B cell (primary cell): ENCODE measurements at regions not wholly inside any gene's neighbourhood (a gene's known extent, or its start where the extent isn't known, plus 50 kb on each side); places are given as distances from the start of the nearest gene placed in this dataset.

Experiments
- ATAC-seq: fragments of 200-7000 bp; cut with Tn5 transposase; one replicate; pipeline ENCODE4 v1.10.0; 2021; ENCODE audit warnings: low read depth, mild to moderate bottlenecking, moderate number of reproducible peaks, moderate library complexity
- CTCF ChIA-PET: fragments of 350-600 bp; sonication (Branson Sonifier 250); formaldehyde crosslinking; loops from one replicate; lab custom pipeline; 2021; ENCODE audit warnings: antibody characterized with exemption, inconsistent platforms; lab: Charles Lee
- POLR2A ChIA-PET: fragments of 350-600 bp; sonication (Branson Sonifier 250); formaldehyde crosslinking; loops from one replicate; lab custom pipeline; 2021; ENCODE audit warnings: antibody characterized with exemption; lab: Charles Lee
- DNase-seq: peaks from one replicate; pipeline ENCODE4 v3.0.0; 2013
- H2AFZ ChIP-seq: 2 replicates; pipeline ENCODE4 v1.6.1; 2012; ENCODE audit warnings: mild to moderate bottlenecking, low read depth, low read length; ENCODE audit not compliant: insufficient read depth, poor library complexity, severe bottlenecking
- H3K27ac ChIP-seq, 2 donors: 1 replicate in 1 of 2; 2 replicates in 1 of 2; pipeline ENCODE4 v1.5.1; 2012 to 2013; ENCODE audit warnings: low read length in 2 of 2, mild to moderate bottlenecking in 2 of 2, moderate library complexity in 1 of 2
- H3K27me3 ChIP-seq, 4 experiments: fragments of 200-600 bp in 1 of 4; sonication (generic) in 1 of 4; replicated peaks in 1 of 4; 1 replicate in 2 of 4; 2 replicates in 2 of 4; pipeline versions ENCODE4 v1.6.1 to v1.7.0; 2013 to 2016; ENCODE audit warnings: low read length in 3 of 4, mild to moderate bottlenecking in 2 of 4, mixed read lengths in 1 of 4, moderate library complexity in 1 of 4; ENCODE audit not compliant: insufficient read depth in 4 of 4, control insufficient read depth in 3 of 4; ENCODE audit errors: control extremely low read depth in 1 of 4
- H3K36me3 ChIP-seq, 2 experiments: replicated peaks in 1 of 2; 1 replicate in 1 of 2; 2 replicates in 1 of 2; pipeline versions ENCODE4 v1.6.1 to v1.7.1; 2013; ENCODE audit warnings: low read length in 1 of 2; ENCODE audit not compliant: insufficient read depth in 2 of 2, control insufficient read depth in 1 of 2; ENCODE audit errors: control extremely low read depth in 1 of 2, extremely low read depth in 1 of 2
- H3K4me1 ChIP-seq, 2 donors: fragments of 200-600 bp in 1 of 2; sonication (generic) in 1 of 2; 1 replicate in 1 of 2; 2 replicates in 1 of 2; pipeline versions ENCODE4 v1.5.1 to v1.6.1; 2013 to 2017; ENCODE audit warnings: low read length in 2 of 2; ENCODE audit not compliant: control insufficient read depth in 2 of 2, insufficient read depth in 2 of 2
- H3K4me2 ChIP-seq: replicated peaks from 2 replicates; pipeline ENCODE3; 2012; ENCODE audit warnings: mild to moderate bottlenecking, low read depth, low read length; ENCODE audit not compliant: poor library complexity, severe bottlenecking
- H3K4me3 ChIP-seq, 5 experiments: fragments of 200-600 bp in 1 of 5; sonication (generic) in 1 of 5; 1 replicate in 3 of 5; 2 replicates in 2 of 5; pipeline versions ENCODE4 v1.5.1 to v1.7.0; 2011 to 2016; ENCODE audit warnings: low read length in 4 of 5, mild to moderate bottlenecking in 4 of 5, low read depth in 2 of 5, control low read depth in 1 of 5, moderate library complexity in 1 of 5; ENCODE audit not compliant: insufficient read depth in 1 of 5; ENCODE audit errors: control extremely low read depth in 1 of 5, extremely low read depth in 1 of 5
- H3K79me2 ChIP-seq: fragments of 200-600 bp; sonication (generic); one replicate; pipeline ENCODE4 v1.6.0; 2016; ENCODE audit warnings: low read length; ENCODE audit not compliant: control insufficient read depth, insufficient read depth
- H3K9ac ChIP-seq: fragments of 200-600 bp; sonication (generic); 2 replicates; pipeline ENCODE4 v1.6.1; 2017; ENCODE audit warnings: mild to moderate bottlenecking, low read length, moderate library complexity
- H3K9me3 ChIP-seq, 3 donors: one replicate each; pipeline versions ENCODE4 v1.6.1 to v1.7.1; 2013; ENCODE audit warnings: low read length in 2 of 3; ENCODE audit not compliant: control insufficient read depth in 2 of 3, insufficient read depth in 1 of 3; ENCODE audit errors: control extremely low read depth in 1 of 3
- H4K20me1 ChIP-seq: 2 replicates; pipeline ENCODE4 v1.6.0; 2012; ENCODE audit warnings: mild to moderate bottlenecking, low read length; ENCODE audit not compliant: insufficient read depth, control insufficient read depth, poor library complexity, severe bottlenecking
- H3K27ac Mint-ChIP-seq: one replicate; pipeline ENCODE4 v1.8.0; 2021; ENCODE audit warnings: mixed read lengths
- H3K27me3 Mint-ChIP-seq: one replicate; pipeline ENCODE4 v1.8.0; 2021; ENCODE audit warnings: mixed read lengths
- H3K4me1 Mint-ChIP-seq: one replicate; pipeline ENCODE4 v1.8.0; 2021; ENCODE audit warnings: mixed read lengths
- H3K4me3 Mint-ChIP-seq: one replicate; pipeline ENCODE4 v1.8.0; 2021; ENCODE audit warnings: mixed read lengths
- H3K9me3 Mint-ChIP-seq: one replicate; pipeline ENCODE4 v1.8.0; 2022; ENCODE audit warnings: mixed read lengths; ENCODE audit not compliant: insufficient read depth
- EZH2 ChIP-seq: IDR thresholded peaks from 2 replicates; pipeline ENCODE4 v1.6.1; 2012; ENCODE audit warnings: borderline replicate concordance, low read depth, mild to moderate bottlenecking, moderate library complexity, low read length; ENCODE audit not compliant: insufficient read depth, poor library complexity, severe bottlenecking
- WGBS: methylation state at CpG from one replicate; pipeline ENCODE4 v1.1.5; 2013; ENCODE audit warnings: missing lambda C conversion rate; ENCODE audit not compliant: insufficient coverage; 5-methylcytosine and 5-hydroxymethylcytosine counted together
- intact Hi-C: fragments of 100-400 bp; cut with micrococcal nuclease; formaldehyde crosslinking; loops from one replicate; pipeline ENCODE4 v1.10.0; 2022
- TF ChIP-seq, protein P1 (sequence below): fragments of 200-600 bp; IDR thresholded peaks from one replicate; pipeline ENCODE4 v1.8.0; 2022; ENCODE audit warnings: antibody characterized with exemption, mild to moderate bottlenecking

DNA sequence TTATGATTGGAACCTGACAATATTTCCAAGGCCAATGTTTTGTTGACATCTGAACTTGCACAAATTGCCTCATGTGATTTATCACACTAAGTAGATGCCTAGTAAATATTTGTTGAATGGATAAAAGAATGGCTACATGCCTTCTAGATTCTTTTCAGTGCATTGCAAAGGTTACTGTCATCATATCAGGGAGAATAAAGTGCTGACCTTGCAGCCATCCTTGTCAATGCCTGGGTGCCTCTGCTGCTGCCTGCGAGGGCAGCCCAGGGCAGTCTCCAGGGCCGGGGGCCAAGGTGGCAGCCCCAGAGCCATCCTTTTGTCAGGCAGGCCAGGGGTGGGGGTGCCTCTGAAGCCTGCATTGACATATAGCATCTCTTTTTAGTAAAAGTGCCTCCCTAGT lies 325.6 kb upstream of the MTNR1B start:
- Mint-ChIP-seq H3K27ac (no peak overlapping the region), H3K4me3 (no peak overlapping the region), H3K4me1 (no peaks in the 10 kb centered on the region), H3K27me3 (no peaks in the 10 kb centered on the region), H3K9me3 (no peaks in the 10 kb centered on the region)
- ChIA-PET POLR2A (no interaction called here), CTCF (no interaction called here)
- Histone ChIP-seq H3K4me1 (no peaks in the 10 kb centered on the region), H3K36me3 (no peaks in the 10 kb centered on the region), H3K4me3 (no peak overlapping the region), H3K79me2 (no peaks in the 10 kb centered on the region), H3K4me2 (no peak overlapping the region), H3K9ac (no peak overlapping the region), H3K27ac (no peak overlapping the region), H2AFZ (no peak overlapping the region), H3K9me3 (no peaks in the 10 kb centered on the region), H3K27me3 (no peaks in the 10 kb centered on the region), H4K20me1 (no peaks in the 10 kb centered on the region)
- ATAC-seq (no peak), DNase-seq (no peak)
- TF ChIP-seq, protein P1, sequence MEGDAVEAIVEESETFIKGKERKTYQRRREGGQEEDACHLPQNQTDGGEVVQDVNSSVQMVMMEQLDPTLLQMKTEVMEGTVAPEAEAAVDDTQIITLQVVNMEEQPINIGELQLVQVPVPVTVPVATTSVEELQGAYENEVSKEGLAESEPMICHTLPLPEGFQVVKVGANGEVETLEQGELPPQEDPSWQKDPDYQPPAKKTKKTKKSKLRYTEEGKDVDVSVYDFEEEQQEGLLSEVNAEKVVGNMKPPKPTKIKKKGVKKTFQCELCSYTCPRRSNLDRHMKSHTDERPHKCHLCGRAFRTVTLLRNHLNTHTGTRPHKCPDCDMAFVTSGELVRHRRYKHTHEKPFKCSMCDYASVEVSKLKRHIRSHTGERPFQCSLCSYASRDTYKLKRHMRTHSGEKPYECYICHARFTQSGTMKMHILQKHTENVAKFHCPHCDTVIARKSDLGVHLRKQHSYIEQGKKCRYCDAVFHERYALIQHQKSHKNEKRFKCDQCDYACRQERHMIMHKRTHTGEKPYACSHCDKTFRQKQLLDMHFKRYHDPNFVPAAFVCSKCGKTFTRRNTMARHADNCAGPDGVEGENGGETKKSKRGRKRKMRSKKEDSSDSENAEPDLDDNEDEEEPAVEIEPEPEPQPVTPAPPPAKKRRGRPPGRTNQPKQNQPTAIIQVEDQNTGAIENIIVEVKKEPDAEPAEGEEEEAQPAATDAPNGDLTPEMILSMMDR = no peak
- TF ChIP-seq EZH2 = no peak
- intact Hi-C loops = no loop called here
- WGBS = 83% methylated on average over 2 of the region's 2 CpGs

DNA sequence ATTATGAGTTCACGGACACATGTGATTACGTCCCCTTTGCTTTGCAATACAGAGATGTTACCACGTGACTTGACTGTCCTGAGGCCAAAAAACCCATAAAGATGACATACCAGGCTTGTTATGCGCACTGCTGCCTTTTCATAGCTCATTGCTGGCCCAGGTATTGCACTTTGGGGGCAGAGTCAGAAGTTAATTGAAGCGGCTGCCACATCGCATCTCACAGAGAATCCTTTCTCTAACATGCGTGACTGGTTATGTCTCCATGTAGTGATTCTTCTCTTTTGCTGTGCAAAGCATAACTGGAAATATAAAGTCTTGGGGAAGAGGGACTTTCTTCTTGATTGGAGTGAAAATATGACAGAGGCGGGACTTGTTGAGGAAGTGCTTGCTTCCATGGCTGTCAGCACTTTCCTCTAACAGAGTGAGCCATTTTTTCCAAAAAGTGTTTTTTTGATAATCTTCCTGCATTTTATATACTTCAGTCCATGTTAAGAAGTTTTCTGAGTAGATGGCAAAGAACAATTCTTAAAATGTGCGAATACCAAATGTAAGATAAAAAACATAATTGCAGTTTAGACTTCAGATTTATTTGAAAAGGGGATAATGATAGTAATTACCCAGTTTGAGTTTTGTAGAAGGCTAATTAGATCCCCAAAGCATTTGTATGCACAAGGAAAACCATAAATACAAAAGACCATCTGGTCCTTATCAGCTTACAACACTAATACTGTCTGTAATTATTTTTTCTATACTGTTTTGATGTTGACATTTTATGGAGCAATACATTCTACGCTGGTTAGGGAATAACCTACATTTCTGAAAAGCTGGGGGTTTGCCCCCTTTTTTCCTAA lies 324.6 kb upstream of the MTNR1B start:
- intact Hi-C loops = no loop called here
- no peaks in the 10 kb centered on the region for H3K4me1 Mint-ChIP-seq
- no peak for DNase-seq
- Histone ChIP-seq H3K4me1 (no peaks in the 10 kb centered on the region), H4K20me1 (no peaks in the 10 kb centered on the region), H3K9ac (no peak overlapping the region), H3K4me2 (no peak overlapping the region), H2AFZ (no peak overlapping the region), H3K4me3 (no peak overlapping the region), H3K79me2 (no peaks in the 10 kb centered on the region), H3K36me3 (no peaks in the 10 kb centered on the region), H3K27ac (no peak overlapping the region), H3K9me3 (no peaks in the 10 kb centered on the region), H3K27me3 (no peaks in the 10 kb centered on the region)
- H3K27ac Mint-ChIP-seq = no peak overlapping the region
- TF ChIP-seq, protein P1 = no peak
- no peak for TF ChIP-seq EZH2
- ATAC-seq = no peak
- ChIA-PET CTCF (no interaction called here), POLR2A (no interaction called here)
- 93% methylated on average over 4 of the region's 10 CpGs for WGBS
- H3K27me3 Mint-ChIP-seq = no peaks in the 10 kb centered on the region
- H3K4me3 Mint-ChIP-seq = no peak overlapping the region
- no peaks in the 10 kb centered on the region for H3K9me3 Mint-ChIP-seq
